OCI-LY1 (cell line): ENCODE measurements at regions not wholly inside any gene's neighbourhood (a gene's known extent, or its start where the extent isn't known, plus 50 kb on each side); places are given as distances from the start of the nearest gene placed in this dataset.

Source experiments
- EZH2 ChIP-seq: fragments of 200-600 bp; sonication (generic), shearing (Covaris generic); IDR thresholded peaks from 2 replicates; pipeline ENCODE4 v1.8.0; 2017; ENCODE audit warnings: borderline replicate concordance, mixed run types, mild to moderate bottlenecking, antibody characterized with exemption, low read length, moderate library complexity, mixed read lengths
- TF ChIP-seq, protein P1 (sequence below): fragments of 200-600 bp; sonication (generic), shearing (Covaris generic); IDR thresholded peaks from 2 replicates; pipeline ENCODE4 v1.5.1; 2017; ENCODE audit warnings: mild to moderate bottlenecking, antibody characterized with exemption, low read length, moderate library complexity, mixed read lengths

DNA sequence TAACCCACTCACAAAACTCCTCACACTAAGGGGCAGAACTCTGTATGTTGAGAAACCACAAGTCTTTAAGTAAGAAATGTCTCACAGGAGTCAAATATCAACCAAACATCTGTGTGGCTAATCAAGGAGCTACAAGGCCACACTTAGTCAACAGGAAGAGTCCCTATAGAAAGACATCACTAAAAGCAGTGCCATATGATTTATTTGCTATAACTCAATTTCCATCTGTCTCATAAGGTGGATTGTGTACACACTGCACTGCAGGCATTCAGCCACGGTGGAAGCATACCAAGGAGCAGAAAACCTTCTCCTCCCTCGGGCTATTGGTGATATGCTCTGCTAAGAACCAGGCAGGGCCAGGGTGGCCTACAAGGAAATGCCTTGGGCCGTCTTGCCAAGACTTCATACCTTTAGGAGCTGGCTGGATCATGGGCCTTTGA is 197.6 kb upstream of the CFAP20DC start:
- TF ChIP-seq, protein P1, sequence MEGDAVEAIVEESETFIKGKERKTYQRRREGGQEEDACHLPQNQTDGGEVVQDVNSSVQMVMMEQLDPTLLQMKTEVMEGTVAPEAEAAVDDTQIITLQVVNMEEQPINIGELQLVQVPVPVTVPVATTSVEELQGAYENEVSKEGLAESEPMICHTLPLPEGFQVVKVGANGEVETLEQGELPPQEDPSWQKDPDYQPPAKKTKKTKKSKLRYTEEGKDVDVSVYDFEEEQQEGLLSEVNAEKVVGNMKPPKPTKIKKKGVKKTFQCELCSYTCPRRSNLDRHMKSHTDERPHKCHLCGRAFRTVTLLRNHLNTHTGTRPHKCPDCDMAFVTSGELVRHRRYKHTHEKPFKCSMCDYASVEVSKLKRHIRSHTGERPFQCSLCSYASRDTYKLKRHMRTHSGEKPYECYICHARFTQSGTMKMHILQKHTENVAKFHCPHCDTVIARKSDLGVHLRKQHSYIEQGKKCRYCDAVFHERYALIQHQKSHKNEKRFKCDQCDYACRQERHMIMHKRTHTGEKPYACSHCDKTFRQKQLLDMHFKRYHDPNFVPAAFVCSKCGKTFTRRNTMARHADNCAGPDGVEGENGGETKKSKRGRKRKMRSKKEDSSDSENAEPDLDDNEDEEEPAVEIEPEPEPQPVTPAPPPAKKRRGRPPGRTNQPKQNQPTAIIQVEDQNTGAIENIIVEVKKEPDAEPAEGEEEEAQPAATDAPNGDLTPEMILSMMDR = no peak
- TF ChIP-seq EZH2 = no peak
